Smooth muscle cell (in vitro differentiated cells): ENCODE measurements at regions not wholly inside any gene's neighbourhood (a gene's known extent, or its start where the extent isn't known, plus 50 kb on each side); places are given as distances from the start of the nearest gene placed in this dataset.

Source experiments
- DNase-seq: peaks from one replicate; lab custom pipeline; 2025; ENCODE audit not compliant: unreplicated experiment; lab: John Stamatoyannopoulos, UW
- H2AFZ ChIP-seq: fragments of 200-600 bp; sonication (generic); 2 replicates; pipeline ENCODE4 v1.6.0; 2016; ENCODE audit warnings: antibody characterized with exemption, low read depth, mild to moderate bottlenecking
- H3F3A ChIP-seq: fragments of 200-600 bp; sonication (generic); 2 replicates; pipeline ENCODE4 v1.6.0; 2017; ENCODE audit warnings: antibody characterized with exemption, low read depth
- H3K27ac ChIP-seq: fragments of 200-600 bp; sonication (generic); 2 replicates; pipeline ENCODE4 v1.5.1; 2016; ENCODE audit warnings: low read depth, mild to moderate bottlenecking
- H3K27me3 ChIP-seq: fragments of 200-600 bp; sonication (generic); 2 replicates; pipeline ENCODE4 v1.6.1; 2016; ENCODE audit warnings: low read depth, mild to moderate bottlenecking
- H3K36me3 ChIP-seq: fragments of 200-600 bp; sonication (generic); 2 replicates; pipeline ENCODE4 v1.5.1; 2016; ENCODE audit warnings: low read depth
- H3K4me1 ChIP-seq: fragments of 200-600 bp; sonication (generic); 2 replicates; pipeline ENCODE4 v1.5.1; 2016; ENCODE audit warnings: low read depth
- H3K4me2 ChIP-seq: fragments of 200-600 bp; sonication (generic); 2 replicates; pipeline ENCODE4 v1.6.0; 2016; ENCODE audit warnings: mild to moderate bottlenecking
- H3K4me3 ChIP-seq: fragments of 200-600 bp; sonication (generic); 2 replicates; pipeline ENCODE4 v1.5.1; 2016; ENCODE audit warnings: mild to moderate bottlenecking
- H3K79me2 ChIP-seq: fragments of 200-600 bp; sonication (generic); 2 replicates; pipeline ENCODE4 v1.6.0; 2016; ENCODE audit warnings: low read depth, mild to moderate bottlenecking
- H3K9ac ChIP-seq: fragments of 200-600 bp; sonication (generic); 2 replicates; pipeline ENCODE4 v1.6.0; 2016; ENCODE audit warnings: low read depth
- H3K9me3 ChIP-seq: fragments of 200-600 bp; sonication (generic); replicated peaks from 2 replicates; pipeline ENCODE4 v1.5.1; 2016; ENCODE audit warnings: low read depth
- H4K20me1 ChIP-seq: fragments of 200-600 bp; sonication (generic); 2 replicates; pipeline ENCODE4 v1.6.0; 2016; ENCODE audit warnings: low read depth
- CTCF ChIP-seq: fragments of 200-600 bp; sonication (generic); IDR thresholded peaks from 2 replicates; pipeline ENCODE4 v1.5.1; 2017; ENCODE audit warnings: borderline replicate concordance, mild to moderate bottlenecking, antibody characterized with exemption; ENCODE audit not compliant: insufficient read depth, poor library complexity, severe bottlenecking
- WGBS: methylation state at CpG from one replicate; pipeline ENCODE4 v1.1.7; 2016; ENCODE audit warnings: low lambda C conversion rate; 5-methylcytosine and 5-hydroxymethylcytosine counted together

DNA sequence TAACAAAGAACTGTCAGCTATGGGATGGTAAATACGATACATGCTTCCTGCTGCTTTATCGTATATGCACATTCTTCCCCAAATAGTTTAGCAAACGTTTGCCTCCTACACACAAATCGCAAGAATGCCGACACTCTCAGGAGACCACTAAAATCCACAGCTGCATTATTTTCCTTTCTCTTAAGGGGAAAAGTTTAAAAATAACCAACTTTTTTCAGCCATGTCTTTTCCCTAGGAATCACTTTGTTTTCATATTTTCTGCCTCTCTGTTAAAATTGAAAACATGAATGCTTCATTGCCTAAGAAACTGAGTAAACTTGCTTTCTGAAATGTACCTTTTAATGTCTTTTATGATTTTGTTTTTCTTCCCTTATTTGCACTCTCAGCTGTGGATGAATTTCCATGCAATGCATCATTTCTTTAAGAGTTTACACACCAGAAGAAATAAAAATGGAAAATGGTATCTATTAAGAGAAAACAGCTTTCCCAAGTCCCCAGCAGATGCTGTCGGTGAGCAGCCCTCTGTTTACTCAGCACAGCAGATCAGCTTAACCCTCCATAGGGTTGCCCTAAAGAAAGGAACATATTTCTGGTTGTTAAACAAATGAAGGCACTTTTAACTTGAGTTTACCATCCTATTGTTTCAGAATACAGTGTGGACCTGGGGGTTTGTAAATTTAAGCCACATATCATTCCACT, 66.2 kb downstream of the IZUMO3 start:
- WGBS, result 42% methylated on average over 6 of the region's 6 CpGs
- Histone ChIP-seq H3K9me3 (no peaks in the 10 kb centered on the region), H3K27me3 (no peaks in the 10 kb centered on the region), H3F3A (no peaks in the 10 kb centered on the region), H3K4me3 (peak overlapping the region; percentile 29), H3K36me3 (no peaks in the 10 kb centered on the region), H2AFZ (peak overlapping the region; percentile 73), H3K4me2 (peak overlapping the region; percentile 78), H3K9ac (no peak overlapping the region), H3K79me2 (no peaks in the 10 kb centered on the region), H3K4me1 (peaks cover 4% of the 10 kb centered on the region), H4K20me1 (no peaks in the 10 kb centered on the region), H3K27ac (peak overlapping the region; percentile 53)
- TF ChIP-seq CTCF, result no peak
- no peak for DNase-seq

- Histone ChIP-seq H3K79me2 (no peaks in the 10 kb centered on the region), H3K4me3 (no peak overlapping the region), H3F3A (peaks cover 7% of the 10 kb centered on the region), H3K27me3 (no peaks in the 10 kb centered on the region), H3K4me2 (peak overlapping the region; percentile 66), H3K27ac (peak overlapping the region; percentile 83), H4K20me1 (no peaks in the 10 kb centered on the region), H3K4me1 (peaks cover 6% of the 10 kb centered on the region), H3K36me3 (no peaks in the 10 kb centered on the region), H2AFZ (peak overlapping the region; percentile 49), H3K9me3 (no peaks in the 10 kb centered on the region), H3K9ac (peak overlapping the region; percentile 25)
- no peak for DNase-seq
- 27% methylated on average over 2 of the region's 2 CpGs for WGBS
- TF ChIP-seq CTCF, result no peak
Measured at GRCh38 chr9:24464319-24464951, 81.3 kb downstream of the IZUMO3 start.

DNA sequence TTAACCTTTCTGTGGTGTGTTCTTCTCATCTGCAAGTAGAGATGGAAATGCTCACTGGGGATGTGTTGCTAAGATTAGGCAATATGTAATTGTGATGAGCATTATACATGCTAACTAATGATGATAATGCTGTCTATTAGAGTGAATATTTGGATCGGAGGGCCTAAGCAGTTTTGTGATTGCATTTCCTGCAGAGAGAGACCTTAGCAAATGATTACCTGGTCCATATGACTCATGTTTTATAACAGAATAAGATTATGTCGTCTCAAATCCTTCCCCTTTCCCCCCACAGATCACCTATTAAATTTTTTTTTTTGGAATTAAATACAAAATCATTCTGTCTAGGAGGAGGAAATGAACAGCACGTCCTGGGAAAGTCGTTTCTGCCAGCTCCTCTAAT, 82.7 kb downstream of the IZUMO3 start:
- Histone ChIP-seq H3K27ac (no peak overlapping the region), H3K4me1 (peaks cover 6% of the 10 kb centered on the region), H3K9ac (no peak overlapping the region), H2AFZ (no peak overlapping the region), H3F3A (peaks cover 7% of the 10 kb centered on the region), H3K79me2 (no peaks in the 10 kb centered on the region), H3K4me3 (no peak overlapping the region), H3K4me2 (no peak overlapping the region), H3K36me3 (no peaks in the 10 kb centered on the region), H4K20me1 (no peaks in the 10 kb centered on the region), H3K9me3 (no peaks in the 10 kb centered on the region), H3K27me3 (no peaks in the 10 kb centered on the region)
- TF ChIP-seq CTCF, result no peak
- WGBS, result 87% methylated on average over 4 of the region's 4 CpGs
- no peak for DNase-seq
